GM12892 (cell line): ENCODE measurements at regions not wholly inside any gene's neighbourhood (a gene's known extent, or its start where the extent isn't known, plus 50 kb on each side); places are given as distances from the start of the nearest gene placed in this dataset.

Source experiments
- DNase-seq: peaks from one replicate; pipeline ENCODE4 v3.0.0; 2011; ENCODE audit not compliant: insufficient read length
- FAIRE-seq: peaks from 2 replicates; lab custom pipeline; 2011; peaks lifted over from hg19 to GRCh38; lab: Jason Lieb, UNC
- POLR2A ChIP-seq: IDR thresholded peaks from 2 replicates; pipeline ENCODE4 v1.6.1; 2011; ENCODE audit warnings: low read depth, low read length, control low read depth
- POLR2AphosphoS5 ChIP-seq: IDR thresholded peaks from 2 replicates; pipeline ENCODE4 v1.6.1; 2011; ENCODE audit warnings: low read depth, low read length, control low read depth
- TAF1 ChIP-seq: IDR thresholded peaks from 2 replicates; pipeline ENCODE4 v1.6.1; 2011; ENCODE audit warnings: low read depth, mild to moderate bottlenecking, control low read depth, low read length, borderline replicate concordance

DNA sequence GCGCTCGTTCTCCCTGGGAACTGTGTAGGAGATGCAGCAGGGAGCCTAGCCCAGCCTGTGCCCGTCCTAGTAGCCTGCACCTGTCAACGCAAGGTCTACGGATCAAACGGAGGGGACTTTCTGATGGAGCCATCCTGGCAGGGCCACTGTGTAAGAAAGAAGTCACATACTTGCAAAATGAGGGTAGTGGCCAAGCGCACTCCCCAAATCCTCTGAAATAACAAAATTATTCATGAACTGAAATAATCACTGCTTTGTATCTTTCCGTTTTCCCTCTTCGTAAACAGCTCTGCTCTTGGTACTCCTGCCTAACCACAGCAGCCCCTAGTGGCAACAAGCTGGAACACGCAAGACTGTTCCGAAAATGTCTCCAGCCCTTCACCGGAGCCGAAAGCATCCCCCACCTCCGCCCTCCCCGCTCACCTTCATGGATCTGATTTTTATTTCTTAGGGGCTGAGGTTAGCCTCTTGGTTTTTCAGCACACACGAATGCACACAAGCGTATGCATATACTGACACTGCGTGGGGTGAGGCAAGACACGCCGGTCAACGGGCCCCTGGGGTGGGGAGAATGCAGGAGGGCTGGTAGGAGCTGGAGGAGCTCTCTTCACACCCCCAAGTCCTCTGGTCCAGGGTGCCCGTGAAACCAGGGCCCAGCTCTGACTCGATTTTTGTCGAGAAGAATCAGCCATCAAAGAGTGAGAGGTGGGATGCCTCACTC is 100.8 kb downstream of the ABCC12 start:
- FAIRE-seq: peak; percentile 86
- peak; percentile 21 for DNase-seq

DNA sequence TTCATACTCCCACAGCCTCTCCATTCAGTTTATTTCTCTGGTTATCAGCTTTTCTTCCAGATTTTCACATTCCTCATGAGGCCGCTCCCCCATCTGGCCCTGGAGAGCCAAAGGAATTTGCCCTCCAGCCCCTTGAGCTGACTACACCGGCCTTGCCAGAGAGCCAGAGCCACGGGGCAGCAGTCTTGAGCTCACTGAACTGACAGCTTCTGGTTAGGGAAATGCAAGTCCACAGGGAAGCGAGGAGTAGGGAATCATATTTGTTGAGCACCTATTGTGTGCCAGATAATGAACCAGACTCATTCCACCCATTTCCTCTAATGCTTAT is 102.4 kb downstream of the ABCC12 start:
- no peak for DNase-seq
- FAIRE-seq: no peak
- TF ChIP-seq POLR2A (no peak), POLR2AphosphoS5 (no peak), TAF1 (no peak)

More for the DNA sequence above, 100.8 kb downstream of the ABCC12 start:
- TF ChIP-seq POLR2AphosphoS5 (no peak), POLR2A (no peak), TAF1 (no peak)

GRCh38 chr16:48052731-48053417 is 102.9 kb downstream of the ABCC12 start:
- no peak for DNase-seq
- TF ChIP-seq TAF1 (no peak), POLR2AphosphoS5 (no peak), POLR2A (no peak)
- no peak for FAIRE-seq

DNA sequence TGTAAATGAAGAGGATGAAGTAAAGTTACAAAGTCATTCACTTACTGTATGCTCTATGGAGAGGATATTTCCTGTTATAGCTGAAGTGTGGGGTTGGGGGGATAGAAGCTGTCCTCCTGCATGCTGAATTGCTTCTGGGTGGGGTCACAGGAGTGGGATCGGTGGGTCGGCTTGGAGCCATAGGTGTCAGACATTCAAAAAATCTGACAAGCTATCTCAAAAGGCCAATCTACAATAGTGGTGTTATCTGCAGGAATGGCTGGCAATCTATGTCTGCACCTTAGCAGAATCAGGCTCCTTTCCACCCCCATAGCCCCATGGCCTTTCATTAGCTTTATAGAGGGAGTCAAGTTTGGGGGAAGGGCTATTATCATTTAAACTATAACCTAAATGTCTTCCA is 104.9 kb downstream of the ABCC12 start:
- DNase-seq: no peak
- FAIRE-seq: no peak
- TF ChIP-seq POLR2A (no peak), TAF1 (no peak), POLR2AphosphoS5 (no peak)

DNA sequence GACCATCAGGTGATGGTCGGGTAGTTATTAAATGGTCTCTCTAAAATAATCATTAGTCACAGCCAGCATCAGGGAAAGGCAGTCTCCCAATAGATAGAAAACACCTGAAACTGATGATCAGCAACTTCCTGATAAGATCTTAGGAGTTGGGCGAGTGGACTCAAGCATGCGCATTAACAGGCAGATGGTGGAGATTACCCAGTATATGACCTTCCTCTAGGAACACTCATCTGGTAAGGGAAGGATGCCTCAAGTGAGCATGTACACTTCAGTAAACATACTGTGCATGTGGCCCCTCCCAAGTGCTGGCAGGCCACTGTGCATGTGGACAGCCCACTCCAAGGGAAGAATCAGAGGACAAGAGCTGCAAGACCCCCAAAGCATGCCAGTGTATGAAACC is 105.9 kb downstream of the ABCC12 start:
- no peak for TF ChIP-seq POLR2A
- no peak for TF ChIP-seq POLR2AphosphoS5
- no peak for TF ChIP-seq TAF1
- no peak for FAIRE-seq
- DNase-seq: no peak

DNA sequence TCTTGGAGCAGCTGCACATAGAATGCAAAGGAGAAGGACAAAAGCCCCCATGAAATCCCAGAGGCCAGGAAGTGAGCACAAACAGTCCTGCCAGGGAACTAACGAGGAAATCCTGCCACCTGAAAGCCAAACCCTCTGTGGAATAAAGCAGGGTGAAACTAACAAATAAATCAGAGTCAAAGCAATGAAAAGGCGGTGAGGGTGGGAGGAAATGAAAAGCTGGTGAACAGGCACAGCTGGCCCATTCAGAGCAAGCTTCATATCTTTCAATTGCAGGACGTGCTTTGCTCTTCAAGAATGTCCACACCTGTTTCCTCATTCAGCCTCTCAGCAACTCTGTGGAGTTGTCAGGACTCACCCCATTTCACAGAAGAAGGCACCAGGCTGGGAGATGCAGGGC is 108.1 kb downstream of the ABCC12 start:
- DNase-seq: no peak
- FAIRE-seq: no peak
- TF ChIP-seq POLR2A (no peak), TAF1 (no peak), POLR2AphosphoS5 (no peak)

DNA sequence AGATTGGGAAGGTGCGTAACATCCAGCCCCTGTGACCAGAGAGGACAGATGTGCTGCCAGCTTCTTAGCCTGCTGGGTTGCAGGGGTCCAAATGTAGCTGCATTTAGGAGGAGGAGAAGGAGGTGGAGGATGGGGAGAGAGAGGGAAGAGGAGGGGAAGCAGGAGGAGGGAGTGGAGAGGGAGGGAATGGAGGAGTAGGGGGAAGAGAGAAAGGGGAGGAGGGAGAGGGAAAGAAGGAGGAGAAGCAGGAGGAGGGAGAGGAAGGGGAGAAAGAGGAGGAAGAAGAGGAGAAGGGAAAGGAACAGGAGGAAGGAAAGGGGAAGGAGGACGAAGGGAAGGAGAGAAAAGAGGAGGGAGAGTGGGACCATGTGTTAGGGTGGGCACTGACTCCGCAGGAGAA is 108.6 kb downstream of the ABCC12 start:
- DNase-seq: no peak
- FAIRE-seq: no peak
- TF ChIP-seq POLR2A (no peak), POLR2AphosphoS5 (no peak), TAF1 (no peak)

DNA sequence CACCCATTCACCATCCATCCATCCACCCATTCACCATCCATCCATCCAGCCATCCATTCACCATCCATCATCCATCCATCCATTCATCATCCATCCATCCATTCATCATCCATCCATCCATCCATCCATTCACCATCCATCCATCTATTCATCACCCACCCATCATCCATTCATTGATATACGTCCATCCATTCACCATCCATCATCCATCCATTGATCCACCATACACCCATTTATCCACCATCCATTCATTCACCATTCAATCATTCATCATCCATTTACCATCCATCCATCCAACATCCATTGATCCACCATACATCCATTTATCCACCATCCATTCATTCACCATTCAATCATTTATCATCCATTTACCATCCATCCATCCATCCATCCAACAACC is 111.7 kb downstream of the ABCC12 start:
- FAIRE-seq (no peak), DNase-seq (no peak)
- TF ChIP-seq POLR2AphosphoS5 (no peak), POLR2A (no peak)

- TF ChIP-seq POLR2A: no peak
- TF ChIP-seq TAF1: no peak
- no peak for TF ChIP-seq POLR2AphosphoS5
- no peak for FAIRE-seq
- DNase-seq: no peak
Measured at GRCh38 chr16:48041981-48042421, 113.8 kb downstream of the ABCC12 start.

GRCh38 chr16:48035142-48035541 is 120.7 kb downstream of the ABCC12 start:
- FAIRE-seq: no peak
- TF ChIP-seq TAF1: no peak
- no peak for TF ChIP-seq POLR2AphosphoS5
- TF ChIP-seq POLR2A: no peak
- no peak for DNase-seq

DNA sequence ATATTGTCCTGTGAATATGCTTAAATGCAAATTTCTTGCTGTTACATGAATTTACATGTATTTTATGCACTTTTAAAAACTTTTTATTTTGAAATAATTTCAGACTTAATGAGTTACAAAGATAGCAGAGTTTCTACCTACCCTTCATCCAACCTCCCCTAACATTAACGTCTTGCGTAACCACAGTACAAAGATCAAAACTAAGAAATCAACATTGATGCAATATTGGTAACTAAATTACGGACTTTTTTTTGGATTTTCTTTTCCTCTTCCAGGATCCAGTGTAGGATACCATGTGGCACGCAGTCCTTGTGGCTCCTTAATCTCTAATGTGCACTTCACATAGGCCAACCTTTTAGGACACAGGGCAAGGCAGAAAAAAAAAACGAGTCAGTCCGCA is 124.9 kb downstream of the ABCC12 start:
- DNase-seq: no peak
- no peak for TF ChIP-seq TAF1
- TF ChIP-seq POLR2AphosphoS5: no peak
- no peak for TF ChIP-seq POLR2A
- no peak for FAIRE-seq

DNA sequence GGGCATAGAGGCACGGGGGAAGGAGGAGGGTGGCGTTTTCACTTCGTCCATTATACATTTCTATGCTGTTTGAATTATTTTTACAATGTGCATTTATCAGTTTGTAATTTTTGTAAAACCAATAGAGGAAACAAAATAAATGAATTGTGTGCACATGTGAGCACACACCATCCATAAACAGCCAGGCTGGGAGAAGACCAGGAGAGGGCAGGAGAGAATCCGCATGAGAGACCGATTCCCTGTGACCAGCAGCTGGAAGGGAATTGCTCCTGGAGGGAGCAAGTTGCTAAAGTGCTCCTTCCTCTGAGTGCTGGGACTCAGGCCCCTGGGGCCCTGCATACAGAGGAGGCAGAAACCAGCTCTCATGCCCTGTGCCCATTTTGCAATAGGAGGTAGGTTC is 126.0 kb downstream of the ABCC12 start:
- FAIRE-seq (no peak), DNase-seq (no peak)
- TF ChIP-seq POLR2AphosphoS5 (no peak), POLR2A (no peak), TAF1 (no peak)
